GM18909 (cell line): ENCODE measurements at regions not wholly inside any gene's neighbourhood (a gene's known extent, or its start where the extent isn't known, plus 50 kb on each side); places are given as distances from the start of the nearest gene placed in this dataset.
"Not testable (repeated sequence)": the region's sequence is repeated elsewhere in the genome, so short reads cannot be mapped to it uniquely, and the experiment has no call there.

Source experiments
- ATAC-seq: cut with Tn5 transposase; IDR thresholded peaks from one replicate; pipeline ENCODE4 v1.9.1; 2021; ENCODE audit warnings: mild to moderate bottlenecking; ENCODE audit not compliant: unreplicated experiment, poor library complexity

GRCh38 chr14:39666386-39666785, 234.2 kb upstream of the FBXO33 start:
- ATAC-seq: peak; percentile 49

DNA sequence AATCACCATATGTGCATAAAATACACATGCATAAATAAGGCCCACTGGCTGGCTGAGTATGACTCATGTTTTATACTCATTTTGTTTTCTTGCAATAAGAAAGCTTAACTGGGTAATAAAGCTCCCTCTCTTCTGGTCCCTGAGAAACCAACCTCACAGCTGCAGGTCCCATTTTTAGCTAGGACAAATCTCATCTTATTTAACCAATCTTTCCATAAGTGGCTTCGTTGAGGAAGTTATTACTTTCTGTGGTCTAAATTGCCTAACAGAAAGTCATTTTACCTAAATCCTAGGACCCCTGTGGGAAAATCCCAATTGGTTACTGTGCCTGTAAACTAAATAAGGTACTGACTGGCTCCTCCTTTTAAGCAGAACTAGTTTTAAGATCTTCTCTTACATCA, 232.8 kb upstream of the FBXO33 start:
- ATAC-seq: no peak

- ATAC-seq: no peak
Measured at GRCh38 chr14:39664646-39665045, 232.4 kb upstream of the FBXO33 start.

GRCh38 chr14:39641224-39641623, 209.0 kb upstream of the FBXO33 start:
- ATAC-seq: peak; percentile 97

- ATAC-seq: not testable (repeated sequence)
Measured at GRCh38 chr14:39639009-39639408, 206.8 kb upstream of the FBXO33 start.

- no peak for ATAC-seq
Measured at GRCh38 chr14:39628087-39628486, 195.9 kb upstream of the FBXO33 start.

GRCh38 chr14:39626589-39627576, 194.7 kb upstream of the FBXO33 start:
- no peak for ATAC-seq

- ATAC-seq: no peak
Measured at GRCh38 chr14:39621678-39622077, 189.4 kb upstream of the FBXO33 start.

GRCh38 chr14:39621223-39621622, 189.0 kb upstream of the FBXO33 start:
- no peak for ATAC-seq

GRCh38 chr14:39617537-39617936, 185.3 kb upstream of the FBXO33 start:
- ATAC-seq: no peak

DNA sequence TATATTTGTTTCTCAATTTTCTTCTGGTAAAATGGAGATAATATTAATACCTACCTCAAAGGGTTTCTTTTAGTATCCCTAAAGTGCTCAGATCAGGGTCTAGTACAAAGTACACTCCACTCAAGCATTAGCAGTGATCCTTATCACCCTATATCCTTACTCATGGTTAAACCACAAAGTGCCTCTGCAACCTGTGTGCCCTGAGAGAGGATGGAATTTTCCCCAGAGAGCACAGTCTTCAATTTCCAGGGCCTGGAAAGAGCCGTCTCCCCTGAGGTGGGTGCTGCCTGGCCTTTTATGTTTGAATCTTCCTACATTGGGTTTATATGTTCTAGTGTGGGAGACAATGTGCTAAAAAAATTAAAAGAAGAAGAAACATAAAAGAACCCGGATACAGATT, 183.1 kb upstream of the FBXO33 start:
- ATAC-seq: no peak

DNA sequence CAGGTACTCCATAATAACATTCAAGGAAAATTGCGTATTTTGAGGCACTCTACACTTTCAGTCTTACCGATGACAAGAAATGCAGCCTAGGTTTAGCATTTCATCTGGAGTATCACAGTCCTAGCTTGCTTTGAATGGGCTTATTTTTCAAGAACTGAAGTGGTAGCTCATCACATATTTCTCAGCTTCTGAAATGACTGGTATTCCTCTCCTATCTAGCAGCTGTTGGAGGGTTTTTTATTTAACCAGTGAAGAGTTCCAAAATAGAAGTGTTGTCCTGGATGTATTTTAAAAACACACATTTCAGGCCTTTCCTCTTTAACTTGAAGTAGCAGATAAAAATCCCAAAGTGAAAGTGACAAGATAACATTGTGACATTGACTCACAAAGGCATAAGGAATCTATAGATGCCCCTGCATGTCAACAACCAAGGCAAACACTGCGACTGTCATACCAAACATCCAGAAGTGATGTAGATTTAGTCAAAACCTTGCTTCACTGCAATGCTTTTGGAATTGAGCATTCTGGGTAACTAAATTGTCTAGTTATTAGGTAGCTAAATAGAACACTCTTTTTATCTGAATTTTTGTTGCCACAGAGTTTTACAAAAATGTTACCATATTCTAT, 182.2 kb upstream of the FBXO33 start:
- ATAC-seq: no peak

- no peak for ATAC-seq
Measured at GRCh38 chr14:39609119-39609518, 176.9 kb upstream of the FBXO33 start.

DNA sequence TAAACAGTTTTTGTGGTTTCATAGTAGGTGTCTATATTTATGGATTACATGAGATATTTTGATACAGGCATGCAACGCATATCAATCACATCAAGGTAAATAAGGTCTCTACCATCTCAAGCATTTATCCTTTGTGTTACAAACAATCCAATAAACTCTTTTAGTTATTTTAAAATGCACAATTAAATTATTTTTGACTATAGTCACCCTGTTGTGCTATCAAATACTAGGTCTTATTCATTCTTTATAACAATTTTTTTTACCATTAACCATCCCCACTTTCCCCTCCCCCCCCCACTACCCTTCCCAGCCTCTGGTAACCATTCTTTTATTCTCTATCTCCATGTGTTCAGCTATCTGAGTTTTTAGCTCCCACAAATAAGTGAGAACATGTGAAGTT, 175.7 kb upstream of the FBXO33 start:
- no peak for ATAC-seq

DNA sequence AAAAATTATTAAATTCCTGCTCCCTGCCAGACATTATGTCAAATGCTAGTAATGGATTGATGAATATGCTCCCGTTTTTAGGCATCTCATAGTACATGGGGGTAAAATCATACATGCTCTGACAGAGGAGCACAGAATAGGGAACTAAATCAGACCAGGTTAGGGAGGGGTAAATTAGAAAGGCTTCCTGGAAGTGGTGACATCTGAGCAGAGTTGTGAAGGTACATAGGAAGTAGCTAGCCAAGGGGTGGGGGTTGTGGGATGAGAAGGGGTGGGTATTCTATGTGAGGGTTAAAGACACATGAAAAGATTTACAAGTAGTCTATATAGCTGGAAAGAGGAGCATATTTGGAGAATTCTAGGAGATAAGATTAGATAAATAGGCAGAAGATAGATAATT, 171.7 kb upstream of the FBXO33 start:
- no peak for ATAC-seq

DNA sequence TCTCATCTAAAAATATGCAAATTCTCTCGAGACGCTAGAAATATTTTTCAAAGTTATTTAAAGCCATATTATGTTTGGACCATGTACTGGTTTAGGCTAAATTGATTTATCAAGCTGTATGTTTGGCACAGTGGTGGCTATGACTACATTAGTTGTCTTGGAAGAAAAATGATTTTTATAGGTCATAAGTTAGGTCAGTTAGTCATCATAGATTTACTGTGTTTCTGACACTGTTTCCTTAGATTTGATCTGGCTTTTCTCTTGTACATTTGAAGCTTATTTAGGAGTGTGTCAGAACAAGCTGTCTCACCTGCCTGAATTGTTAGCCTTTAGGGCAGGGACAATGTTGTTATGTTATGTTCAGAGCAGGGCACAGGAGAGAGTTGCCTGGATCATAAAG, 161.1 kb upstream of the FBXO33 start:
- ATAC-seq: no peak

DNA sequence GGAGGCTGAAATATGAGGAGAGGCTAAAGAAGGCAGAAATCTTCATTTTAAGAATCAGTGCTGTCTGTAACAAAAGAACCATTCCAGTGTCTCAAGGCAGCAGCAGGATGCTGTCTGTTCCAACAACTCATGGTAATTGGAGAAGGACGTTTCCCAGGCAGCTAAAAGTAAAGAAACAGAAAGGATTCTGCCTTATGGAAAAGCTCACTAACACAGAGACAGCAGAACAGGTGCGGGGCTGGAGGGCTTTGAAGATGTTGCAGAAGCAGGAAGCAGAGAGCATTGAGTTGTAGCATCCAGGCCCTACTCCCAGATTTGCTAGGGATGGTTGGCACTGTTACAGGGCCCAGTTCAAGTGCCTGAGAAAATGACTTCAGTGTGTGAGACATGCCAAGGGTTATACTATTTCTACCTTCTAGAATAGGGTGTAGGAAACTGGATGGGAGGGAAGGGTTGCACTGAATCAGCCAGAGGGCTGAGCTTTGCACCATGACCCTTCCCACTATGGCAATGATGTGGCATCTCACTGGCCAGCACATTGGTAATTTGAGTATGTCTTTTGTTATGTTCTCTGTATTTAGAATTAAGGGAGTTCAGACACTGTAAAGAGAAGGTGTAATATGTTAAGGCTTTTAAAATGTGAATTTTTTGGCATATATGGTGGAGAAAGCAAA, 160.0 kb upstream of the FBXO33 start:
- no peak for ATAC-seq

- not testable (repeated sequence) for ATAC-seq
Measured at GRCh38 chr14:39589882-39590281, 157.6 kb upstream of the FBXO33 start.

DNA sequence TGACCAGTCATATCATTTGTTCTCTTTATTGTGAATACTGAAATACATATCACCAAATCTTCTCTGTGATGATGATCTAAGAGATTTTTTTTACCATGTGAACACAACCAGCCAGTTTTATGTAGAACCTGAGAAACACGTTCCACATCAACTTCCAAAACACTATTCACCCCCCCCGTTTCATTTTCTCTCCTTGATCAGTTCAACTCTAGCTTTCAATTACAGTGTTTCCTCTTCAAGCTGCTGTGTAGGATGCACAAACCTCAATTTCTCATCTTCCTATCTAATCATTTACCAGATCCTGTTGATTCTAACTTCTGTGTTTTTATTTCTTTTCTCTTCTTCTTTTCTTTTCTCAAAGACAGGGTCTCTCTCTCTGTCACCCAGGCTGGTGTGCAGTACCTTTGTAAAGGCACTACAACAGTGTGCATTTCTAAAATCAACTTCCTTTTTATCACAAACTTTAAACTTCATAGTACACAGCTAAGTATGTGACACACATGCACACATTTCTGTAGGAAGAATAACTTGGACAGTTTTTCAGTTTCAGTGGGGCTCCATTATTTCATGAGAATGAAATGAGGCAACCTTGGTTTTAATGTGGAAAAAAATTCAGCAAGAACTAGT, 149.9 kb upstream of the FBXO33 start:
- peak; percentile 85 for ATAC-seq

- no peak for ATAC-seq
Measured at GRCh38 chr14:39581474-39581873, 149.2 kb upstream of the FBXO33 start.

GRCh38 chr14:39580696-39581095, 148.5 kb upstream of the FBXO33 start:
- ATAC-seq: no peak
